GM18508 (cell line): ENCODE measurements at regions not wholly inside any gene's neighbourhood (a gene's known extent, or its start where the extent isn't known, plus 50 kb on each side); places are given as distances from the start of the nearest gene placed in this dataset.
"Not testable (repeated sequence)": the region's sequence is repeated elsewhere in the genome, so short reads cannot be mapped to it uniquely, and the experiment has no call there.

Experiments used
- ATAC-seq: cut with Tn5 transposase; IDR thresholded peaks from one replicate; pipeline ENCODE4 v1.9.1; 2021; ENCODE audit warnings: moderate number of reproducible peaks; ENCODE audit not compliant: insufficient read depth, unreplicated experiment

DNA sequence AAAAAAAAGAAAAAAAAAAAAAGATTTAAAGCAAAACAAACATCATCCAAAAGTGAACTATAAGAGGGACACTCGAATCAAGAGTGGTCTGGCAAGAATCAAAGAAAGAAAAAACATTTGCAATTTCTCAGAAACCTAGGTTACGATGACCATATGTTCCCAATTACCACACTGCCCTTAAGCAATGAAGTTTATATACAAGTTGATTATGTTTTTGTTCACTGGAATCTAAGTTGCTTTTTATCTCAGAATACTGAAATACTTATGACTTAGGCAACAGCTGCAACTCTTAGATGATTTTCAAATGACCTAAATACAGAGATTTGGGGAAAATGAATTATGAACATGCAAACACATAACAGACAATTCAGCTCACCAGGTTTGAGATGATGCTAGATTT lies 597.1 kb upstream of the CHAC2 start:
- no peak for ATAC-seq

DNA sequence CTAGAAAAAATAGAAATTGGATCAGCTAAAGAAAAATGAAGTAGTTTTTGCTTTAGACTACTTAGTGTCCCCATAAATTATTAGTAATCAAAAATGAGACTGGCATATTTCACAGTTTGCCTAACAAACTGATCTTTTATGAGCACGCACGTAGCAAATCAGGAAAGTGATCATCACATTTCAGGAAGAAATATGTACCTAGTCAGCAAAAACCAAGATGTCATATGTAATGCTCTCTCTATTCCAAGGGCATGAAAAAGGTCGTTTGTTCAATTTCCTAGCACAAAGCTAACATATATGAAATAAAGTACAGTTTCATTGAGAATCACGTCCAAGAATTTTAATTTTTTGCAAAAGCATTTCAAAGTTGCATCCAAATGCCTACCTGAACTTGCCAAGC lies 600.4 kb upstream of the CHAC2 start:
- ATAC-seq: no peak

DNA sequence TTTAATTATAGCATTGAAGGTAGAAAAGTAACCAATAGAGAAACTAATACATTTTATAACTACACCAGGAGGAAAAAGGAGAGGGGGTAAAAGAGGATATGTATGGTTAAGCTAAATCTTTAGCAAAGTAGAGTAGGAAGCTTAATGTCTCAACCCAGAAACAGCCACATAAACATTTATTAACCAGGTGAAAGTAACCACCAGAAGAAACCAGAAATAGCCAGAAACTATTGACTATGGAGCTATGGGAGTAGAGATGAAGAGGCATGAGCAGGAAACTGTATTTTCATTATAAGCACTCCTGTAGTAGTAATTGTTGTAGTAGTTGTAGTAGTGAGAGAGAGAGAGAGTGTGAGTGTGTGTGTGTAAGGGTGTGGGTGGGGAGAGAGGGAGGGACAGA lies 617.5 kb upstream of the CHAC2 start:
- ATAC-seq: no peak

DNA sequence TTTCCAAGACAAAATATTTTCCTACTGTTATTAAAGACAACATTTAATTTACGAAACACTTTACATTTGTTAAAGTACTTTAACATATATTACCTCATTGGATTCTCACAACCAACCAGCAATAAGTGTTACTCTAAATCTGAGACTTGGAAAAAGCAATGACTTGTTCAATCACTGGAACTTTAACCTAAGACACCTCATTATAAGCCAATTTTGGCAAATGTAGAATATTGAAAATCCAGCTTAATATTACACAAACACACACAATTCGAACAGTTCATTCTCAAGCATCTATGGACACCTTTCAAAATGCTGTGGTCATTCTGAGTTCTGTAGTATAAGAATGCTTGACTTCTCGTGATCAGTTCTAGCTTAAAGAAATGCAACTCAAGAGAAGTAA lies 619.4 kb upstream of the CHAC2 start:
- no peak for ATAC-seq

DNA sequence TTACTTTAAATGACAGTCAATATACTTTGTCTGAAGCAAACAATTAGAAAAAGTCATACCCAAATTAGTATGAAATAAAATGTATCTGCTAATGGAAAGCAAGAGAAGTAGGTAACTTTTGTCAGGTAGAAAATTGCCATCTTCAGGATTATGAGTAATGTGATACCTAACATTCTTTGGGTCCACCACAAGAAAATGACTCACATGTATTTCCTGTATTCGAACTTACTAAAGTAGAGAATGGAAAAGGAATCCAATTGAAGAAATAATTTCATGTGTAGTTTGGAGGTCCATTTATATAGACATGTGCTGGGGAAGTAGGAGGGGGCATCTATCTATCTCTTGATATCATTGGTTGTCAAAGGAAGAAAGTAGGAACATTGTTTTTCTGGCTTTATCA lies 636.2 kb upstream of the CHAC2 start:
- no peak for ATAC-seq

DNA sequence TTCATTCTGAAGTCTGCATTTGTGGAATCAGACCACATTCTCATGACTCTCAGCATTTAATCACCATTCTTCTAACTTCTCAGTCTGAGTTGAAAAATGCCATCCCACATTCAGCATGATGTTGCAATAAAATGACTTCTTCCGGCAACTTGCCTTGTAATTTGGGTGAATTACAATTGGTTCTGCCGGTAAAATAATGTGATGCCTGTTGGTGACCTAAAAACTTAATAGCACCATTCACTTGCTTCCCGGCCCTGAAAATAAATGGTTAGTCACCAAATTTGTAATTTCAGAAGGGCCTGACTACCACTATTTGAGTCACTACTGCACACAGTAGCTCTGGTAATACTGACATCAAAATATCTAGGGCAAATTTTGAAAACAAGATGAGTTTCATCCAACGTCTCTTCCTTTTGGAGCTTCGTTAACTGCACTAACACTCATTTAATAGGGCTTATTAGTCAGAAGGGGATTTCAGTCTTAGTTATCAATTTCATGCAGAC lies 637.1 kb upstream of the CHAC2 start:
- no peak for ATAC-seq

DNA sequence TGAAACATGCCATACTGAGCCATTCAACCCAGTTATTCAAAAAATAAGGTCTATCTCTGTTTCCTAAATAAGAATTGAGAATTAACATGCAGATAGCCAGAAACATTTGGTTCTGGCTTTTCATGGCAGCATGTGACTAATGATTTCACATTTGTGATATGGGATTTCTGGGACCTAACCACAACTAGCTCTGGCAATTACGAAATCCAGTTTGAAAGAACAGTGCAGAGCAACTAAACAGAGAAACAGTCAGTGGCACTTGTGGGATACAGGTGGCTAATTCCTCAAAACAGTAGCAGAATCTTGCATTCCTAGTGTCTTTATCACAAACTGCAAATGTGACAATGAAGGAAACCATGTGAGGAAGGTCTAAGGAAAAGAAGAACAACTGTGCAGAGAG lies 637.8 kb upstream of the CHAC2 start:
- ATAC-seq: no peak

DNA sequence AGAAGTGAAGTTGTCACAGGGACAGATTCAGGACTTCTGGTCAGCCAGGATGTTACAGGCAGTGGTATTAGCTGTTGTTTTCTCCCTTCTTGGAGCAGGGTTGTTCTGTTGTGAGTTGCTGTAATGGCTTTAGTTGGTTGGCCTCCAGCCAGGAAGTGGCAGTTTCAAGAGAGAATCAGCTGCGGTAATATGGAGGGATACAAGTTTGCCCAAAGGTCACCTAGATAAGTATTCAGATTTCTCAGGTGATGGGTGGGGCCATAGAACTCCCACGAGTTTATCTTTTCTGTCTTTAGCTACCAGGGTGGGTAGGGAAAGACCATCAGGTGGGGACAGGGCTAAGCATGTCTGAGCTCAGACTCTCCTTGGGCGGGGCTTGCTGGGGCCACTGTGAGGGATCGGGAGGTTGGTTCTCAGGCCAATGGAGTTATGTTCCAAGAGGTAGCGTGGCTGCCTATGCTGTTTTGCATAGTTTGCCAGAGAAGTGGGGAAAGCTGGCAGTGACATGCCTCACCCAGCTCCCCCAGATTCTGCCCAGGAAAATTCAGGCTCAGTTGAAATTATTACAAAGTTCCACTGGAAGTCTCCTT lies 640.4 kb upstream of the CHAC2 start:
- no peak for ATAC-seq

DNA sequence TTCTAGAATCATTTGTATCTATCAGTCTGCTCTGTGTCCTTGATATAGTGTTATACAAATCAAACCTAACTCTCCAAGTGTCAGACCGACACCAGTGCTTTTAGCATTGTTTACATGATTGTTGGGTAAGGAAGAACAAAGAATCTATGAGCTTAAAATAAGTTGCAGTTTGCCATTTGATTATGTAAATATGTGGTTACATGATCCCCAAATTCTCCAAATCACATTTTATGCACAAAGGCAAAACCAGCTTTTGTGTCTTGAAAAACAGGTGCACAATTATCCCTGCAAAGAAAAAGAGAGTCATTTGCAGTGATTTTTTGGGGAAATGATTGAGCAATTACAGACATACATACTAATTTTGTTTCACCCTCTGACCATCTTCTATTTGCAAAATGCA lies 652.6 kb upstream of the CHAC2 start:
- no peak for ATAC-seq

DNA sequence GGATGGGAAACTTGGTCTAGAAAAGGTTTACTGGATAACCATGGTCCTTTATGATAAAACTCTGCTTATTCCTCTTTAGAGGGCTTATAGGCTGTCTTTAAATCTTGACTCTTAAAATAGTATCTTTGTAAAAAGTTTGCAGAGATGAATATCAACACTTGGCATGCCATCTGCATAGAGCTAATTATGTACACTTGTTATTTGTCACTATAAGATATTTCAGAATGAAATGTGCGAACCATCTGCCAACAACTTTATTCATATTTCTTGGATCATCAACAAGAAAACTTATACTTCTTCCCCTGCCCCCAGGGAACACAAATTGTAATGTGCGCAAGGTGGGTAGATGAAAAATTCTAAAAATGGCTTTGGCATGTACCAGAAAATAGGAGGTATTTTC lies 653.0 kb upstream of the CHAC2 start:
- no peak for ATAC-seq

DNA sequence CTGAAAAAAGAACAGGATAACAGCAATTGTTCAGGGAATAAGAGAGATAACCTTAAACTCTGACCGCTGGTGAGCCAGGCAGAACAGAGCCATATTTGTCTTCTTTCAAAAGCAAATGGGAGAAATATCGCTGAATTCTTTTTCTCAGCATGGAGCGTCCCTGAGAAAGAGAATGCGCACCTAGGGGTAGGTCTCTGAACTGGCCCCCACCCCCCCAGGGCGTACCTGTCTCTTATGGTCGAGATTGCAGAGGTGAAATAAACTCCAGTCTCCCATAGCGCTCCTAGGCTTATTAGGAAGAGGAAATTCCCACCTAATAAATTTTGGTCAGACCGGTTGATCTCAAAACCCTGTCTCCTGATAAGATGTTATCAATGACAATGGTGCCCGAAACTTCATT lies 655.2 kb upstream of the CHAC2 start:
- ATAC-seq: not testable (repeated sequence)

DNA sequence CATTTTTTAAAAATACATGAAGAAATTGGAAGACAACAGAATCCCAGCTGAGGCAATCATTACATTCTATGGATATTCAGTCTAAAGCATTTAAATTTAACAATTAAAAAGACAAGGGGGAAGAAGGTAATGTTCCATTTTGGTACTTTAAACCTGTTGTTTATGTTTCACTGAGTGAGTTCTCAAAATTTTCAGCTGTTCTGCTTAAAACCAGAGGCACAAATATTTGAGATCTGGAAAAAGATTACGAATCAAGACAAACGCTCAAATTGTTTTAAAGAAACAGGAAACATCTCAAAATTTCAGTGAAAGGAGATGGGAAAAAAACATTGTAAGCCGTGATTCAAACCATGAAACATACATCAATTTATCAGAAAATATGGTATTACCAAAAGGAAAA lies 656.2 kb upstream of the CHAC2 start:
- ATAC-seq: no peak

DNA sequence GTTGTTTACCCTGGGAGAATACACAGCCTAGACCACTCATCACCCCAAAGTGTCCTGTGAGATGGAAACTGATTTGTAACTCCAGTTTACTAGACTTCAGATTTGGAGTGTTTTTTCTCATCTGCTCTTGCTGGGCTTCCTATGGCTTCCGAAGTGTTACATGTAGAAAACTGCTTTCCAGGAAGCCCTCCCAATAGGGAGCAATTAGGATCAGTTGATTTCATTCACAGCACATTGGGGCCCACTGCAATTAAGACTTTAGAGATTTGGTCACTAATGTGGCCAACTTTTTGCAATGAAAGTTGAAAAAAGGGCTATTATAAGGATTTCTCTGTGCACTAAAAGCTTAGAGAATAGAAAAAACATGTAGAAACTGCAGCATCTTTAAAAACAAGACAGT lies 656.6 kb upstream of the CHAC2 start:
- ATAC-seq: no peak

DNA sequence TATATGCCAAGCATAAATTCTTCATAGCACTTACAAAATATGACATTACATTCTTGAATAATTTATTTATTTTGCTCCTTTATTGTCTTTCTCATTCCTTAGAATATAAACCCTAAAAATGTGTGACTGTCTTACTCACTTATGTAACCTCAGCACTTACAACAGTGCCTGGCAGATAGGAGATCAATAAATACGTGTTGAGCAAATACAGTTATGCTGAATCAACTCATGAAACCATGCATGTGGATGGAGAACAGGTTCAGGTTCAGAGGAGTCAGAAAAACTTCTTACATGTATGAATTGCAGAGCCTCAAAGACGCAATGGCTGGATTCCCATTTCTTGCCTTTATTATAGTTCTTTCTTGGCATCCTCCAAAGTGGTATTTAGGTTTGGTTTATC lies 659.4 kb upstream of the CHAC2 start:
- no peak for ATAC-seq

DNA sequence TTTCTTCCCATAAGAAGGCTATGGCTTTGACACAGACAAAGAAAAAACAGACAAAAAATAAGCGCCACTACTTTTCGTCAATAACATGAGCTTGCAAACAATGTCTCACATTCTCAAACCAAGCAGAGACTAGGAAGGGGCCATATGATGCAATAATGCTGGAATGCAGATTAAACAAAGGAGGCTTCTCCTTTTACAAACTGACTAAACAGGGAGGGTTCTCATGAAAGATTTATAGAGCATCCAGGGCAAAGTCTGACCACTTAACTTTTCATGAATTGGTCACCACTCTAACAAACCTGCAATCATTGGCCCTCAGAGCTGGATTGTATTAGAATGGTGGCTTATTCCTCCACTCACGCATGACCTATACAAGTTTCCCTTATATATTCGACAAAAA lies 663.3 kb upstream of the CHAC2 start:
- no peak for ATAC-seq

DNA sequence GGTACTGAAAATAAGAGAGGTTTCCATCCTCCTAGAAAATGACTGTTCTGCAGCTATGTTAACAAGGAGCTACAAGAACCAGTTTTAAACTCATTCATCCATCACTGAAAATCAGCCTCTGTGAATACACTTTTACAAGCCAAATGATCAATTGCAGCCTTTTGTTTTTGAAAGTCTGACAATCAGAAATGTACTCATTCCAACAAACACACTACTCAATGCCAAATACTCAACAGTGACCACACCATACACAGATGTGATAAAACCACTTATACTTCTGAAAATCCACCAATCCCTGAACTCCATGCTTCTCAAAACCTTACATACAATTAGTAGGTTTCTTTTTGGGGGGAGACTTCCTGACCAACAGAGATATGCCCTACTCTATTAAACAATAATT lies 663.9 kb upstream of the CHAC2 start:
- no peak for ATAC-seq

DNA sequence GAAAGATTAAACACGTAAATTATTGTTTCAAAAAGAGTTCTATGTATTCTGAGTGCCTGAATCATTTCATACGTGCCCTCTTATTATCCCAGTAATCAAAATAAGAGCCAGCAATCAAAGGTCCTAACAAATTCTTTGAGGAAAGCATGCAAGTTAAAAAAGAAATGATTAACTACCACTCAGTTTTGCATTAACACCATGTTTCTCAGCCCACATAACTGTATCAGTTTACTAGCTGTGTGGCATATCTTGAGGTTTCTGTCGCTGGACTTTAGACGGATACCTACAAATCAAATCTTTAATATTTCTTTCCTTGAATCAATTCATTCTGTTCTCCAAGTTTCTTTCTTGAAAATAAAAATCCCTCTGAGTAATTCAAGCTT lies 668.9 kb upstream of the CHAC2 start:
- no peak for ATAC-seq

DNA sequence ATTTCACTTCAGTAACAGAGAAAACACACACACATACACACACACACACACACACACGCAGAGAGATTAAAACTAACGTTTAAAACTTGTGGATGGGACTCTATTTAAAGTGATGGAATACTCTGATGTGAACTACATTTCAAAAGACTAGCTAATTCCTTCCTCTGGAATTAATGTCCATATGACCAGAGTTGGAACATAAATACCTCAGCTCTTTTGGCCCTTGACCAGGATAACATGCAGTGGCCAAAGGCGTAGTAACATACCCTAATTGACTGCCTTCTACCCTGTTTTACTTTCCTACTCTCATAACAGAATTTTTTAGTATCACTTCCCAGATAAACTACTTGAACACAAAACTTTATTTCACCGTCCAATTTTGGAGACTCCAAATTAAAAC lies 671.3 kb upstream of the CHAC2 start:
- ATAC-seq: no peak

DNA sequence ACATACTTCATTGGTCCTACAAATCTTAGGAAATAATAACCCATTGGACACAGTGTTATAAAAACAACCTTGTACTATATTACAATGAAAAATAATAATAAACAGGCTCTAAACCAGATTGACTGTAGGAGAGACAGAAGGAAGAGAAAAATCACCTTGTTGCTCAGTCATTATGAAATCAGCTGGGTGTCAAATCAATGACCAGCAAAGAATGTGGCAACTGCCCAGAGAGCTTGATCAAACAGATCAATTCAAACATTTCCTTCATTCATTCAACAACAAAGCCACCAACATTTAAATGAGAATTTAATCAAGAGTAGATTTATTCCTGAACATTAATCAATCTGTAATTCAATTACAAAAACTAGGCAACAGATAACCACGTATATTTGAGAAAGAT lies 671.9 kb upstream of the CHAC2 start:
- no peak for ATAC-seq

DNA sequence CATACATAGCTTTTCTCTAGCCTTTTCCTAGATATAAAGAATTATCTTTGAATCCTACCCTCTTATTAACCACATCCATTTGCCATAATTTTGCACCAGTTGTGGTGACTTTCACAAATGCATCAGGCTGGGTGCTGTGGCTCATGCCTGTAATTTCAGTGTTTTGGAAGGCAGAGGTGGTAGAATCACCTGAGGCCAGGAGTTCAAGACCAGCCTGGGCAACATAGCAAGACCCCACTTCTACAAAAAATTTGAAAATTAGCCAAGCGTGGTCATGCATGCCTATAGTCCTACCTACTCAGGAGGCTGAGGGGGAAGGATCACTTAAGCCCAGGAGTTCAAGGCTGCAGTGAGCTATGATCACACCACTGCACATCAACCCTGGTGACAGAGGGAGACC lies 672.4 kb upstream of the CHAC2 start:
- ATAC-seq: no peak

DNA sequence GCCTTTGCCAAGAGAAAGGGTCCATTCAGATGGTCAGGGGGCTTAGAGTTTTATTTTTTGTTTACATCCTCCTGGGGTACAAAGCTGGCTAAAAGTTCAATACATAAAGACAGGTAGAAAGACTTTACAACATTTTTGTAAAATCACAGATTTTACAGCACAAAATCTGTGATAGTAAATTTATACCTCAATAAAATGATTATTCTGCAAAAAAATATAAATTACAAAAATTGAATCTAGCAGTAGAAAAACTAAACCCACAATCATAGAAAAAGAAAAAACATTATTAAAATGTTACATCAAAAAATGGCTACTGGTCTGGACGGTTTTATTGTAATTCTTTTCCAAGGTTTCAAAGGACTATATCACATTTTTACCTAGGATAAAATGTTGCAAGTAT lies 674.2 kb upstream of the CHAC2 start:
- ATAC-seq: no peak

DNA sequence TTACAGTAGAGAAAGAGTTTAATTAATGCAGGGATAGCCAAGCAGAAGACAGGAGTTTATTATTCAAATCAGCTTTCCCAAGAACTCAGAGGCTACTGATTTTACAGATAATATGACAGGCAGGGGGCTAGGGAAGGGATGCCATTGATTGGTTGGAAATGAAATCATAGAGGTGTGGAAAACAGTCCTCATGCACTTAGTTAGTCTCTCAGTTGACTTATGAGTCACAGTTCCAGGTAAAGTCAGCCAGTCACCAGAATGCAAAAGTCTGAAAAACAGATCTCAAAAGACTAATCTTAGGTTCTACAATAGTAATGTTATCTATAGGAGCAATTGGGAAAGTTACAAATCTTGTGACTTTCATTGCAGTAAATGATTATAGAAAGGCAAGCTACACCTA lies 676.4 kb upstream of the CHAC2 start:
- no peak for ATAC-seq

DNA sequence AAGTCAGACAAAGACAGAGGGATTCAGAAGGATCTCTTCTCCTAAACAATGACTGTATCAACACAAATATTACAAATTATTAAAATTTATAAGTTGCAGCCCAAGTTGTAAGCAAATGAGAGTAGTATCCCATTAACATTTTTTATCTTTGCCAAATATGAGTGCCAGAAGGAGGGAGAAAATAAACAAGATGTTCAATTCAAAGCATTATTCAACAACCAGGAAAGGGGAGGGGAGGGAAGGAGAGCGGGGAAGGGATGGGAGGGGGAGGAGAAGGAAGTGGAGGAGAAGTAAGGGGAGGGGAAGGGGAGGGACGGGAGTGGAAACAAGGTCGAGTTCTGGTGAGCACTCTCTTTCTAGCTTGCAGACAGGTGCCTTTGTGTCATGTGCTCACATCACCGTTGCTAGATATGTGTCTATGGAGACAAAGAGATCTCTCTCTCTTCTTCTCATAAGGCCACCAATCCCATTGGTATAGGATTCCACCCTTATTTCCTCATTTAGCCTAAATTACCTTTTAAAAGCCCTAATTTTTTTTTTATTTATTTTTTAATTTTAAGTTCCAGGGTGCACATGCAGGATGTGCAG lies 679.6 kb upstream of the CHAC2 start:
- no peak for ATAC-seq
